MM.1S (cell line): ENCODE measurements at regions not wholly inside any gene's neighbourhood (a gene's known extent, or its start where the extent isn't known, plus 50 kb on each side); places are given as distances from the start of the nearest gene placed in this dataset.

Experiments used
- CTCF ChIP-seq: fragments of 300-600 bp; sonication (generic); IDR thresholded peaks from 2 replicates; pipeline ENCODE4 v1.5.1; 2016; ENCODE audit warnings: antibody characterized with exemption, low read length, mixed read lengths
- EZH2 ChIP-seq: fragments of 300-600 bp; sonication (generic); optimal IDR thresholded peaks from 2 replicates; pipeline ENCODE3; 2017; ENCODE audit warnings: low read depth, mild to moderate bottlenecking, antibody characterized with exemption, low read length, mixed read lengths
- EZH2phosphoT487 ChIP-seq: fragments of 300-600 bp; sonication (generic); IDR thresholded peaks from 2 replicates; pipeline ENCODE4 v1.6.1; 2018; ENCODE audit warnings: antibody characterized with exemption, low read length

GRCh38 chr1:206411321-206411720 lies 59.0 kb upstream of the IKBKE start:
- TF ChIP-seq CTCF (no peak), EZH2 (no peak), EZH2phosphoT487 (no peak)
